Kidney epithelial cell (primary cell): ENCODE measurements at regions not wholly inside any gene's neighbourhood (a gene's known extent, or its start where the extent isn't known, plus 50 kb on each side); places are given as distances from the start of the nearest gene placed in this dataset.
A peak's percentile ranks its signal among the peaks of the same experiment; 100 is the strongest.

Experiments
- DNase-seq: peaks from one replicate; pipeline ENCODE4 v3.0.0-alpha.2; 2010; ENCODE audit warnings: low read depth
- H3K27me3 ChIP-seq: 2 replicates; pipeline ENCODE4 v1.6.0; 2011; ENCODE audit warnings: low read length; ENCODE audit not compliant: control insufficient read depth, insufficient read depth
- H3K36me3 ChIP-seq: 2 replicates; pipeline ENCODE4 v1.5.1; 2011; ENCODE audit warnings: low read length; ENCODE audit not compliant: control insufficient read depth, insufficient read depth
- H3K4me3 ChIP-seq: 2 replicates; pipeline ENCODE4 v1.5.1; 2011; ENCODE audit warnings: low read depth, mild to moderate bottlenecking, control low read depth, low read length
- TF ChIP-seq, protein P1 (sequence below): IDR thresholded peaks from 2 replicates; pipeline ENCODE4 v1.5.1; 2011; ENCODE audit warnings: mild to moderate bottlenecking, moderate library complexity, low read length, control low read depth, inconsistent platforms; ENCODE audit not compliant: insufficient read depth, poor library complexity, severe bottlenecking

DNA sequence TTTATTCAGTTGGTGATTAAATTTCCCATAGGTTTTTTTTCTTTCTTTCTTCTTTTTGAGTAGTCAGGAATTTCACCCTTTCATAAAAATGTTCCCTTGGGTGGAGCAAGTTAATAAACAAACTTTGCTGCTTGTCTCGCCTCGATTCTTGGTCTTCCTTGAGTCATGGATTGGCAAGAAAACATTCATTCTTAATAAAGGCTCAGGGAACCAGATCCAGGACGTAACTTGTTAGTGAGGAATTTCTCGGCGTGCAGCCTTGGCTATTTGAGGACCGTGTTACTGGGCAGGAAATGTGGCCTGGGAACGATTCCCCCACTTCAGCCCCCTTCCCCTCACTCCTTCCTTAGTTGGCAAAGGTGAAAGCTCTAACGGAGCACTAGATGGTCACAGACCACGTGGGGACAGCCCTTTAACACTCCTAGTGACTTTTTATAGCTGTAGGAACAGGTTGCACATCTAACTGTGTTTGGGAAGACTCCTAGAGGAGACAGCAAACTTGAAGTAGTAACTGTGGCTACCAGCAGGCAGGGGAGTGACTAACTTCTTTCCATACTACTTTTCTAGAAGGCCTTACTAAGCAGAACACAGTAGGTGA is 106.8 kb downstream of the UCHL1 start:
- Histone ChIP-seq H3K4me3 (no peak overlapping the region), H3K27me3 (peaks cover 8% of the 10 kb centered on the region), H3K36me3 (no peaks in the 10 kb centered on the region)
- TF ChIP-seq, protein P1, sequence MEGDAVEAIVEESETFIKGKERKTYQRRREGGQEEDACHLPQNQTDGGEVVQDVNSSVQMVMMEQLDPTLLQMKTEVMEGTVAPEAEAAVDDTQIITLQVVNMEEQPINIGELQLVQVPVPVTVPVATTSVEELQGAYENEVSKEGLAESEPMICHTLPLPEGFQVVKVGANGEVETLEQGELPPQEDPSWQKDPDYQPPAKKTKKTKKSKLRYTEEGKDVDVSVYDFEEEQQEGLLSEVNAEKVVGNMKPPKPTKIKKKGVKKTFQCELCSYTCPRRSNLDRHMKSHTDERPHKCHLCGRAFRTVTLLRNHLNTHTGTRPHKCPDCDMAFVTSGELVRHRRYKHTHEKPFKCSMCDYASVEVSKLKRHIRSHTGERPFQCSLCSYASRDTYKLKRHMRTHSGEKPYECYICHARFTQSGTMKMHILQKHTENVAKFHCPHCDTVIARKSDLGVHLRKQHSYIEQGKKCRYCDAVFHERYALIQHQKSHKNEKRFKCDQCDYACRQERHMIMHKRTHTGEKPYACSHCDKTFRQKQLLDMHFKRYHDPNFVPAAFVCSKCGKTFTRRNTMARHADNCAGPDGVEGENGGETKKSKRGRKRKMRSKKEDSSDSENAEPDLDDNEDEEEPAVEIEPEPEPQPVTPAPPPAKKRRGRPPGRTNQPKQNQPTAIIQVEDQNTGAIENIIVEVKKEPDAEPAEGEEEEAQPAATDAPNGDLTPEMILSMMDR, result no peak
- DNase-seq, result peak; percentile 50

DNA sequence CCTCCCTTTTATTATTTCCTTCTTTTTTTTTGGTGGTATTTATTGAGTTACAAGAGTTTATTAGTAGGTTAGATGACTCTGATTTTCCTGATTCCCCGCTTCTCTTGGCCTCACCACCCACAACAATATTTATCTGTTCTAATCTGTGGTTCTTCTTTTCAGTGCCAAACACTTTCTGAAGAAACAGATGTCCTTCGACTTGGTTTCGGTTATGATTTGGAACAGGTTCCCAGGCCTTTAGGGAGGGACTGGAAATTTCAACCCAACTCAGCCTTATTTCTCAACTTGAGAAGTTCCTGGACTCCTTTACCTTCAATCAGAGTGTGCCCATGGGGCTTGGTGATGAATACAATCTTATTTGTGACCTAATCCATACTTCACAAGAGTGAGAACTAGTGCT is 108.1 kb downstream of the UCHL1 start:
- Histone ChIP-seq H3K4me3 (no peak overlapping the region), H3K36me3 (no peaks in the 10 kb centered on the region), H3K27me3 (peaks cover 8% of the 10 kb centered on the region)
- no peak for DNase-seq
- TF ChIP-seq, protein P1, result no peak

DNA sequence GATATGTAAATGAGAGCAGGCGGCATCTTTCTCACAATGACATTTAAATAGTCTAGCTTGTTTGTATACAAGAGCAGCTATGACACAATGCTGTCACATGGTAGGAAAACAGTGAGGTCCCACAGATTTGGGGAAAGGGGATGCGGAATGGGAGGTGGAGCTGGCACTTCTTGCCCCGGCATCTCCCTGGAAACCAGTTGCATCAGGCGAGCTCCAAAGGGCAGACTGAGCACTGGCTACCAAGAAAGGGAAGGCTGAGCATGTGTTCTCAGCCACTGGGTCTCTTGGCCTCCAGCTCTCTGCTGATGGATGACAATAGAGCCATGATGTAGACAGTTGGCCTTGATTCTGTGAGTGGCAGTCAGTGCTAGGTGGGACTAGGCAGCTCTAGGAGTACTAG is 109.0 kb downstream of the UCHL1 start:
- peaks cover 6% of the 10 kb centered on the region for H3K27me3 ChIP-seq
- TF ChIP-seq, protein P1, result no peak
- no peak for DNase-seq

DNA sequence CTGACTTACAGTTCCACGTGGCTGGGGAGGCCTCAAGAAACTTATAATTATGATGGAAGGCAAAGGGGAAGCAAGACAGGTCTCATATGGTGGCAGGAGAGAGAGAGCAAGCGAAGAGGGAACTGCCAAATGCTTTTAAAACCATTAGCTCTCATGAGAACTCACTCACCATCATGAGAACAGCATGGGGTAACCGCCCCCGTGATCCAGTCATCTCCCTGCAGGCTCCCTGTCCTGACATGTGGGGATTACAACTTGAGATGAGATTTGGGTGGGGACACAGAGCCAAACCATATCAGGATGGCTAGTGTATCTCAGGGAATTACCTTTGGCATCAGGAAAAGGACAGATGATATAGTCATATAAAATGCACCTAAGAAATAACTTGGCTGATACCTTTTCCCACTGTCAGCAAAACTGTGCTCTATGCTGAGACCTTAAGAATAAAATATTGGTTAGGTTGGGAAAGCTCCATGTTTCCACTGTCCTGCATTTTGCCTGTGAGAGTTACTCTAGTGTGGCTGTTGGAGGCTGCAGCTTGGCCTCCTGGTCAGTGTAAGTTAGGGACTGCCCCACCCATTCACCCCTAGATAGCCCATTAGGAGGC is 110.3 kb downstream of the UCHL1 start:
- TF ChIP-seq, protein P1, result no peak
- no peak for DNase-seq
- Histone ChIP-seq H3K27me3 (no peaks in the 10 kb centered on the region), H3K36me3 (no peaks in the 10 kb centered on the region), H3K4me3 (no peak overlapping the region)

More for the DNA sequence above, 109.0 kb downstream of the UCHL1 start:
- Histone ChIP-seq H3K36me3 (no peaks in the 10 kb centered on the region), H3K4me3 (no peak overlapping the region)

DNA sequence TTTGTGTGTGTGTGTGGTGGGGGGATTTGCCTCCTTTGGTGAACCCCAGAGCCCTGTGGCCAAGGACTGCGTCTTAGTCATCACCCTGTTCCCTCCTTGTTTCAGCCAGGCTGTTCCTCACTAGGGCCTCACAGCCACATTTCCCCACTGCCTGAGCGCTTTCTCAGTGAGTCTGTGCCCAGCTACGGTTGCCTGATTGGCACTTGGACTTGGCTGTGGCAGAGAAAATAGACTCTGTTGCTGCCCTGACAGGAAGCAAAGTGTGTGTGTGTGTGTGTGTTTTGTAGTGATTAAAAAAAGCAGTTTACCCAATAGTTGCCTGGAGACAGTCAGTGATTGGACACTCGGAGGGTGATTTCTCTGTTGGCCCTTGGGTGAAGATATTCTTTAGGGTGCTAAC is 113.0 kb downstream of the UCHL1 start:
- no peaks in the 10 kb centered on the region for H3K36me3 ChIP-seq
- TF ChIP-seq, protein P1, result no peak
- no peaks in the 10 kb centered on the region for H3K27me3 ChIP-seq
- peak; percentile 39 for DNase-seq
- no peak overlapping the region for H3K4me3 ChIP-seq

DNA sequence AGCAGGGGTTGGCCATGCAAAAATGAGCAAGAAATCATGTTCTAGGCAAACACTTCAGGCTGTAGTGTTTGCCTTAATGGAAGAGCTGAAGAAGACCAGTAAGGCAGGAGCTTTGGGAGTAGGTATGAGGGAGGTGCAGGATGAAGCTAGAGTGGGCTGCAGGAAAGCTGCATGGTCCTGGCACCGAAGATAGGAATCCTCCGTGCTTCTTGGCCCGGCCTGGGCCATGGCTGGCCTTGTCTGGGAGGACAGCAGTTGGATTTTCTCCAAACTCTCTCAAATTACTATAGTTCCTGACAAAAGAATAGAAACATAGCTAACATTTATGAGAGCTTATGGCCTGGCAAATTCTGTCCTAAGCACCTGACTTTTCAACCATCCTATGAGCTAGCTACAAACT is 116.5 kb downstream of the UCHL1 start:
- no peaks in the 10 kb centered on the region for H3K27me3 ChIP-seq
- TF ChIP-seq, protein P1, result no peak
- no peak overlapping the region for H3K4me3 ChIP-seq
- no peak for DNase-seq
- no peaks in the 10 kb centered on the region for H3K36me3 ChIP-seq
